GM12864 (cell line): ENCODE measurements at regions not wholly inside any gene's neighbourhood (a gene's known extent, or its start where the extent isn't known, plus 50 kb on each side); places are given as distances from the start of the nearest gene placed in this dataset.

Source experiments
- DNase-seq: peaks from one replicate; pipeline ENCODE4 v3.0.0-alpha.2; 2011; ENCODE audit warnings: low read depth
- H3K4me3 ChIP-seq: 2 replicates; pipeline ENCODE4 v1.5.1; 2011; ENCODE audit warnings: mild to moderate bottlenecking, low read depth, low read length, control low read depth
- CTCF ChIP-seq: IDR thresholded peaks from 2 replicates; pipeline ENCODE4 v1.5.1; 2011; ENCODE audit warnings: low read depth, mild to moderate bottlenecking, moderate library complexity, low read length, control low read depth, inconsistent platforms; ENCODE audit errors: missing control alignments

GRCh38 chr6:140844167-140844566, 1288.6 kb upstream of the GJE1 start:
- no peak overlapping the region for H3K4me3 ChIP-seq
- no peak for TF ChIP-seq CTCF

DNA sequence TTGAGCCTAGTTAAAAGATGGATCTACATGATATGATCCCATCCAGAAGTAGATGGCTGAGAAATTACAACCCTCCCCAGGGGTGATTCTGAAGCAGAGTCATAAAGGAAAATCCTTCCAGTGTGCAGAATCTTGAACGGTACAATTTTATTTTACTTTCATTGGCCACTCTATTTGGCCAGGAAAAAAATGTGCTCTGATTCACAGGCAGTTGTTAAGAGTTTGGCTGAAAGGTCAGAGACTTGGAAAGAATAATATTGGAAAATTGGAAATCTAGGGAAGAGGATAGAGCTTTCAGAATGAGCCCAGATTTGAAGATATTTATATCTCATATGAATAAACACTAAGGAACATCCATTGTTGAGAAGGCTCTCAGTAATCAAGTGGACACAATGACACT, 1299.3 kb upstream of the GJE1 start:
- no peak for TF ChIP-seq CTCF

More at GRCh38 chr6:140844167-140844566, 1288.6 kb upstream of the GJE1 start:
- no peak for DNase-seq

GRCh38 chr6:140830666-140831065, 1302.1 kb upstream of the GJE1 start:
- DNase-seq = no peak
- no peak overlapping the region for H3K4me3 ChIP-seq
- no peak for TF ChIP-seq CTCF

More for the DNA sequence above, 1299.3 kb upstream of the GJE1 start:
- H3K4me3 ChIP-seq = no peak overlapping the region
- DNase-seq = no peak

DNA sequence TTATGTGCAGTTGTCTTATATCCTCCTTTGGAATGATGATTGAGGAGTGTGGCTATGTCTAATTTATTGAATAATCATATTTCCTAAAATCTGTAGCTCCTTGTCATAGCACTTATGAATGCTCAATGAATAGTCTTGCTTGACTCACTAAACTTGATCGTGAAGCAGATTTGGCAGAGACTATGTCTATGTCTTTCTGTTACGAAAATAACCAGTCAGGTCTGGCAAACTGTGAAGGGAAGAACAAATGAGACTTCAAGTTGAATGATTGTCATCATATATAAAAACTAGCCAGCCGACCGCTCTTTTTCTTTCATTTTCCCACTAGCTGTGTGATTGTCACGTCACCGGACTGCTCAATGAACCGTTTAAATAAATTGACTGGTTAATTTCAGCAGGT, 1303.9 kb upstream of the GJE1 start:
- TF ChIP-seq CTCF = no peak
- H3K4me3 ChIP-seq = no peak overlapping the region
- DNase-seq = no peak

GRCh38 chr6:140827593-140827992, 1305.1 kb upstream of the GJE1 start:
- H3K4me3 ChIP-seq = no peak overlapping the region
- TF ChIP-seq CTCF = no peak
- DNase-seq = no peak

- no peak overlapping the region for H3K4me3 ChIP-seq
- DNase-seq = no peak
- TF ChIP-seq CTCF = no peak
Observed at GRCh38 chr6:140825731-140826130, 1307.0 kb upstream of the GJE1 start.

GRCh38 chr6:140824595-140824994, 1308.1 kb upstream of the GJE1 start:
- DNase-seq = no peak
- no peak overlapping the region for H3K4me3 ChIP-seq
- no peak for TF ChIP-seq CTCF
